OCI-LY1 (cell line): ENCODE measurements at regions not wholly inside any gene's neighbourhood (a gene's known extent, or its start where the extent isn't known, plus 50 kb on each side); places are given as distances from the start of the nearest gene placed in this dataset.

Source experiments
- CTCF ChIP-seq: fragments of 200-600 bp; sonication (generic), shearing (Covaris generic); IDR thresholded peaks from 2 replicates; pipeline ENCODE4 v1.5.1; 2017; ENCODE audit warnings: mild to moderate bottlenecking, antibody characterized with exemption, low read length, moderate library complexity, mixed read lengths
- EZH2 ChIP-seq: fragments of 200-600 bp; sonication (generic), shearing (Covaris generic); IDR thresholded peaks from 2 replicates; pipeline ENCODE4 v1.8.0; 2017; ENCODE audit warnings: borderline replicate concordance, mixed run types, mild to moderate bottlenecking, antibody characterized with exemption, low read length, moderate library complexity, mixed read lengths

- TF ChIP-seq CTCF (no peak), EZH2 (no peak)
Measured at GRCh38 chr5:161064297-161064696, 212.3 kb upstream of the ATP10B start.
